HG03095 (cell line): ENCODE measurements at regions not wholly inside any gene's neighbourhood (a gene's known extent, or its start where the extent isn't known, plus 50 kb on each side); places are given as distances from the start of the nearest gene placed in this dataset.
"Not testable (repeated sequence)": the region's sequence is repeated elsewhere in the genome, so short reads cannot be mapped to it uniquely, and the experiment has no call there.

Source experiments
- ATAC-seq: cut with Tn5 transposase; IDR thresholded peaks from one replicate; pipeline ENCODE4 v1.9.1; 2021; ENCODE audit warnings: moderate library complexity; ENCODE audit not compliant: unreplicated experiment

GRCh38 chr12:125856896-125857295 is 791.7 kb downstream of the AACS start:
- ATAC-seq, result no peak

- ATAC-seq, result no peak
Measured at GRCh38 chr12:125860672-125861288, 795.5 kb downstream of the AACS start.

GRCh38 chr12:125861299-125862281 is 796.4 kb downstream of the AACS start:
- ATAC-seq, result no peak

- not testable (repeated sequence) for ATAC-seq
Measured at GRCh38 chr12:125865236-125865635, 800.0 kb downstream of the AACS start.

- no peak for ATAC-seq
Measured at GRCh38 chr12:125871811-125872594, 806.8 kb downstream of the AACS start.

- no peak for ATAC-seq
Measured at GRCh38 chr12:125873016-125873415, 807.8 kb downstream of the AACS start.

- no peak for ATAC-seq
Measured at GRCh38 chr12:125878483-125878882, 813.2 kb downstream of the AACS start.

- no peak for ATAC-seq
Measured at GRCh38 chr12:125882141-125882540, 816.9 kb downstream of the AACS start.

- no peak for ATAC-seq
Measured at GRCh38 chr12:125888921-125889320, 823.7 kb downstream of the AACS start.

GRCh38 chr12:125889742-125890141 is 824.5 kb downstream of the AACS start:
- ATAC-seq, result no peak

GRCh38 chr12:125890366-125890905 is 825.2 kb downstream of the AACS start:
- ATAC-seq, result no peak

- no peak for ATAC-seq
Measured at GRCh38 chr12:125890971-125891370, 825.7 kb downstream of the AACS start.

- no peak for ATAC-seq
Measured at GRCh38 chr12:125892276-125892675, 827.0 kb downstream of the AACS start.

- no peak for ATAC-seq
Measured at GRCh38 chr12:125902991-125903390, 837.8 kb downstream of the AACS start.

GRCh38 chr12:125907351-125907750 is 842.1 kb downstream of the AACS start:
- ATAC-seq, result no peak

- ATAC-seq, result no peak
Measured at GRCh38 chr12:125919856-125920470, 854.7 kb downstream of the AACS start.

- no peak for ATAC-seq
Measured at GRCh38 chr12:125922330-125922729, 857.1 kb downstream of the AACS start.

- no peak for ATAC-seq
Measured at GRCh38 chr12:125936502-125936901, 871.3 kb downstream of the AACS start.

GRCh38 chr12:125944446-125944845 is 879.2 kb downstream of the AACS start:
- no peak for ATAC-seq

GRCh38 chr12:125949471-125949870 is 884.2 kb downstream of the AACS start:
- ATAC-seq, result no peak

- no peak for ATAC-seq
Measured at GRCh38 chr12:125954362-125954761, 889.1 kb downstream of the AACS start.
